ENCODE measurements at regions not wholly inside any gene's neighbourhood (a gene's known extent, or its start where the extent isn't known, plus 50 kb on each side); places are given as distances from the start of the nearest gene placed in this dataset.
"Not testable (repeated sequence)": the region's sequence is repeated elsewhere in the genome, so short reads cannot be mapped to it uniquely, and the experiment has no call there.

- no peaks in the 10 kb centered on the region for H3K27me3 Mint-ChIP-seq
- H3K4me1 Mint-ChIP-seq (ENCODE audit: low read depth), result no peaks in the 10 kb centered on the region
- H3K4me3 Mint-ChIP-seq (ENCODE audit: low read depth), result no peak overlapping the region
- no peak overlapping the region for H3K27ac Mint-ChIP-seq
- no peak for DNase-seq (ENCODE audit: low spot score, unreplicated experiment)
- peaks cover 24% of the 10 kb centered on the region for H3K9me3 Mint-ChIP-seq (ENCODE audit: low read depth)
- TF ChIP-seq CTCF (IDR thresholded peaks at IDR 0.05; ENCODE audit: unreplicated experiment), result no peak
- H3K36me3 Mint-ChIP-seq (ENCODE audit: insufficient read depth), result peaks cover 1% of the 10 kb centered on the region
Observed at GRCh38 chr4:189613207-189613606, 327.5 kb upstream of the FRG1 start.

GRCh38 chr4:189615217-189615663, 325.4 kb upstream of the FRG1 start:
- H3K4me1 Mint-ChIP-seq (ENCODE audit: low read depth), result no peaks in the 10 kb centered on the region
- no peaks in the 10 kb centered on the region for H3K27me3 Mint-ChIP-seq
- H3K36me3 Mint-ChIP-seq (ENCODE audit: insufficient read depth), result peaks cover 1% of the 10 kb centered on the region
- H3K27ac Mint-ChIP-seq, result no peak overlapping the region
- peaks cover 29% of the 10 kb centered on the region for H3K9me3 Mint-ChIP-seq (ENCODE audit: low read depth)
- no peak for DNase-seq (ENCODE audit: low spot score, unreplicated experiment)
- TF ChIP-seq CTCF (IDR thresholded peaks at IDR 0.05; ENCODE audit: unreplicated experiment), result no peak
- no peak overlapping the region for H3K4me3 Mint-ChIP-seq (ENCODE audit: low read depth)

- peaks cover 22% of the 10 kb centered on the region for H3K9me3 Mint-ChIP-seq (ENCODE audit: low read depth)
- not testable (repeated sequence) for H3K4me3 Mint-ChIP-seq (ENCODE audit: low read depth); DNase-seq (ENCODE audit: low spot score, unreplicated experiment); H3K27ac Mint-ChIP-seq; H3K4me1 Mint-ChIP-seq (ENCODE audit: low read depth); H3K36me3 Mint-ChIP-seq (ENCODE audit: insufficient read depth); H3K27me3 Mint-ChIP-seq
Observed at GRCh38 chr4:189617741-189618140, 322.9 kb upstream of the FRG1 start.

GRCh38 chr4:189619441-189620250, 321.0 kb upstream of the FRG1 start:
- not testable (repeated sequence) for H3K27ac Mint-ChIP-seq; H3K27me3 Mint-ChIP-seq; DNase-seq (ENCODE audit: low spot score, unreplicated experiment); H3K4me1 Mint-ChIP-seq (ENCODE audit: low read depth); H3K36me3 Mint-ChIP-seq (ENCODE audit: insufficient read depth); H3K4me3 Mint-ChIP-seq (ENCODE audit: low read depth)
- peaks cover 12% of the 10 kb centered on the region for H3K9me3 Mint-ChIP-seq (ENCODE audit: low read depth)

GRCh38 chr4:189622574-189622973, 318.1 kb upstream of the FRG1 start:
- not testable (repeated sequence) for H3K27me3 Mint-ChIP-seq; DNase-seq (ENCODE audit: low spot score, unreplicated experiment); H3K9me3 Mint-ChIP-seq (ENCODE audit: low read depth); H3K4me1 Mint-ChIP-seq (ENCODE audit: low read depth); H3K4me3 Mint-ChIP-seq (ENCODE audit: low read depth); H3K27ac Mint-ChIP-seq; H3K36me3 Mint-ChIP-seq (ENCODE audit: insufficient read depth)

- H3K27ac Mint-ChIP-seq; DNase-seq (ENCODE audit: low spot score, unreplicated experiment); H3K9me3 Mint-ChIP-seq (ENCODE audit: low read depth); H3K4me3 Mint-ChIP-seq (ENCODE audit: low read depth); H3K27me3 Mint-ChIP-seq; H3K4me1 Mint-ChIP-seq (ENCODE audit: low read depth); H3K36me3 Mint-ChIP-seq (ENCODE audit: insufficient read depth): not testable (repeated sequence)
Observed at GRCh38 chr4:189627041-189627440, 313.6 kb upstream of the FRG1 start.

- H3K4me3 Mint-ChIP-seq (ENCODE audit: low read depth); H3K36me3 Mint-ChIP-seq (ENCODE audit: insufficient read depth); H3K9me3 Mint-ChIP-seq (ENCODE audit: low read depth); H3K4me1 Mint-ChIP-seq (ENCODE audit: low read depth); DNase-seq (ENCODE audit: low spot score, unreplicated experiment); H3K27ac Mint-ChIP-seq; H3K27me3 Mint-ChIP-seq: not testable (repeated sequence)
Observed at GRCh38 chr4:189629733-189630132, 310.9 kb upstream of the FRG1 start.

- H3K9me3 Mint-ChIP-seq (ENCODE audit: low read depth); H3K27ac Mint-ChIP-seq; H3K4me3 Mint-ChIP-seq (ENCODE audit: low read depth); H3K36me3 Mint-ChIP-seq (ENCODE audit: insufficient read depth); H3K4me1 Mint-ChIP-seq (ENCODE audit: low read depth); H3K27me3 Mint-ChIP-seq; DNase-seq (ENCODE audit: low spot score, unreplicated experiment): not testable (repeated sequence)
Observed at GRCh38 chr4:189630913-189631567, 309.6 kb upstream of the FRG1 start.

GRCh38 chr4:189631568-189631916, 309.1 kb upstream of the FRG1 start:
- H3K27ac Mint-ChIP-seq; H3K4me1 Mint-ChIP-seq (ENCODE audit: low read depth); H3K27me3 Mint-ChIP-seq; H3K36me3 Mint-ChIP-seq (ENCODE audit: insufficient read depth); DNase-seq (ENCODE audit: low spot score, unreplicated experiment); H3K4me3 Mint-ChIP-seq (ENCODE audit: low read depth): not testable (repeated sequence)
- peaks cover 12% of the 10 kb centered on the region for H3K9me3 Mint-ChIP-seq (ENCODE audit: low read depth)

- DNase-seq (ENCODE audit: low spot score, unreplicated experiment); H3K27ac Mint-ChIP-seq; H3K4me3 Mint-ChIP-seq (ENCODE audit: low read depth); H3K4me1 Mint-ChIP-seq (ENCODE audit: low read depth); H3K27me3 Mint-ChIP-seq; H3K36me3 Mint-ChIP-seq (ENCODE audit: insufficient read depth): not testable (repeated sequence)
- peaks cover 11% of the 10 kb centered on the region for H3K9me3 Mint-ChIP-seq (ENCODE audit: low read depth)
Observed at GRCh38 chr4:189650436-189650835, 290.2 kb upstream of the FRG1 start.

GRCh38 chr4:189653130-189653653, 287.5 kb upstream of the FRG1 start:
- H3K4me3 Mint-ChIP-seq (ENCODE audit: low read depth); DNase-seq (ENCODE audit: low spot score, unreplicated experiment); H3K27me3 Mint-ChIP-seq; H3K27ac Mint-ChIP-seq; H3K36me3 Mint-ChIP-seq (ENCODE audit: insufficient read depth); H3K4me1 Mint-ChIP-seq (ENCODE audit: low read depth): not testable (repeated sequence)
- peaks cover 16% of the 10 kb centered on the region for H3K9me3 Mint-ChIP-seq (ENCODE audit: low read depth)
